OCI-LY1 (cell line): ENCODE measurements at regions not wholly inside any gene's neighbourhood (a gene's known extent, or its start where the extent isn't known, plus 50 kb on each side); places are given as distances from the start of the nearest gene placed in this dataset.

ENCODE experiments used
- H2AFZ ChIP-seq: fragments of 200-600 bp; sonication (generic), shearing (Covaris generic); 2 replicates; pipeline ENCODE4 v1.6.0; 2014; ENCODE audit warnings: antibody characterized with exemption, mild to moderate bottlenecking, low read length
- H3F3A ChIP-seq: fragments of 200-600 bp; sonication (generic), shearing (Covaris generic); 2 replicates; pipeline ENCODE4 v1.6.0; 2014; ENCODE audit warnings: mild to moderate bottlenecking, antibody characterized with exemption, low read length, moderate library complexity; ENCODE audit not compliant: insufficient read depth
- H3K27ac ChIP-seq: fragments of 200-600 bp; sonication (generic); 2 replicates; pipeline ENCODE4 v1.5.1; 2014; ENCODE audit warnings: low read length, mixed run types, mild to moderate bottlenecking, low read depth; ENCODE audit not compliant: poor library complexity, severe bottlenecking
- H3K27me3 ChIP-seq: fragments of 200-600 bp; sonication (generic); 2 replicates; pipeline ENCODE4 v1.6.0; 2014; ENCODE audit warnings: antibody characterized with exemption, mild to moderate bottlenecking, low read length, moderate library complexity; ENCODE audit not compliant: insufficient read depth
- H3K36me3 ChIP-seq: fragments of 200-600 bp; sonication (generic); 2 replicates; pipeline ENCODE4 v1.6.1; 2014; ENCODE audit warnings: mild to moderate bottlenecking, antibody characterized with exemption, low read length, moderate library complexity, mixed read lengths; ENCODE audit not compliant: insufficient read depth
- H3K4me1 ChIP-seq: fragments of 200-600 bp; sonication (generic); 2 replicates; pipeline ENCODE4 v1.5.1; 2014; ENCODE audit warnings: mild to moderate bottlenecking, low read length, moderate library complexity; ENCODE audit not compliant: insufficient read depth, severe bottlenecking
- H3K4me2 ChIP-seq: fragments of 200-600 bp; sonication (generic), shearing (Covaris generic); 2 replicates; pipeline ENCODE4 v1.6.1; 2014; ENCODE audit warnings: low read length
- H3K4me3 ChIP-seq: fragments of 200-600 bp; sonication (generic); 2 replicates; pipeline ENCODE4 v1.5.1; 2014; ENCODE audit warnings: low read length, low read depth, mild to moderate bottlenecking, mixed read lengths; ENCODE audit not compliant: poor library complexity, severe bottlenecking
- H3K79me2 ChIP-seq: fragments of 200-600 bp; shearing (Covaris generic); 2 replicates; pipeline ENCODE4 v1.6.1; 2016; ENCODE audit warnings: mixed run types, low read length, mixed read lengths; ENCODE audit not compliant: insufficient read depth
- H3K9ac ChIP-seq: fragments of 200-600 bp; sonication (generic), shearing (Covaris generic); 2 replicates; pipeline ENCODE4 v1.6.1; 2014; ENCODE audit warnings: mild to moderate bottlenecking, low read length, mixed read lengths
- H3K9me2 ChIP-seq: fragments of 200-600 bp; sonication (generic), shearing (Covaris generic); 2 replicates; pipeline ENCODE4 v1.6.1; 2014; ENCODE audit warnings: low read depth, mild to moderate bottlenecking, low read length, mixed read lengths
- H3K9me3 ChIP-seq: fragments of 200-600 bp; shearing (Covaris generic); 2 replicates; pipeline ENCODE4 v1.6.1; 2014; ENCODE audit warnings: low read length, mixed read lengths
- H4K20me1 ChIP-seq: fragments of 200-600 bp; sonication (generic), shearing (Covaris generic); 2 replicates; pipeline ENCODE4 v1.6.0; 2016; ENCODE audit warnings: mild to moderate bottlenecking, low read length; ENCODE audit not compliant: insufficient read depth
- EZH2 ChIP-seq: fragments of 200-600 bp; sonication (generic), shearing (Covaris generic); IDR thresholded peaks from 2 replicates; pipeline ENCODE4 v1.8.0; 2017; ENCODE audit warnings: borderline replicate concordance, mixed run types, mild to moderate bottlenecking, antibody characterized with exemption, low read length, moderate library complexity, mixed read lengths
- TF ChIP-seq, protein P1 (sequence below): fragments of 200-600 bp; sonication (generic), shearing (Covaris generic); IDR thresholded peaks from 2 replicates; pipeline ENCODE4 v1.5.1; 2017; ENCODE audit warnings: mild to moderate bottlenecking, antibody characterized with exemption, low read length, moderate library complexity, mixed read lengths

DNA sequence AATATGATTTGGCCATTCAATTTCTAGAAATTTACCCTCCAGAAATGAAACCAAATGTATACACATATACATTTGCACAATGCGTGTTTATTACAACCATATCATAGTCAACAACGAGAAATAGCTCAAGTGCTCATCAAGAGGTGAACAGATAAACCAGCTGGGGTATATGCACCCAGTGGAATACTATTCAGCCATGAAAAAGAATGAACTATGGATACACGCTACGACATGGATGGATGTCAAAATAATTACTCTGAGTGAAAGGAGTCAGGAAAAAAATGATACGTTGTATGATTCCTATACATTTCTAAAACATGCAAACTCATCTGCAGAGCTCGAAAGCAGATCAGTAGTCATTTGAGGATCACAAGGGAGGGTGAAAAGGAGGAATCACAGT is 441.5 kb upstream of the ADAMTS16 start:
- Histone ChIP-seq H3K79me2 (no peaks in the 10 kb centered on the region), H3K4me3 (no peak overlapping the region), H4K20me1 (no peaks in the 10 kb centered on the region), H3K9me3 (no peaks in the 10 kb centered on the region), H3K4me2 (no peak overlapping the region), H2AFZ (0 out of 2 replicates have a peak overlapping the region, but pooled peaks have one; percentile 7), H3F3A (no peaks in the 10 kb centered on the region), H3K27me3 (no peaks in the 10 kb centered on the region), H3K9me2 (no peaks in the 10 kb centered on the region), H3K36me3 (no peaks in the 10 kb centered on the region), H3K27ac (peak overlapping the region; percentile 76), H3K9ac (no peak overlapping the region), H3K4me1 (peaks cover 60% of the 10 kb centered on the region)
- TF ChIP-seq EZH2: no peak
- TF ChIP-seq, protein P1, sequence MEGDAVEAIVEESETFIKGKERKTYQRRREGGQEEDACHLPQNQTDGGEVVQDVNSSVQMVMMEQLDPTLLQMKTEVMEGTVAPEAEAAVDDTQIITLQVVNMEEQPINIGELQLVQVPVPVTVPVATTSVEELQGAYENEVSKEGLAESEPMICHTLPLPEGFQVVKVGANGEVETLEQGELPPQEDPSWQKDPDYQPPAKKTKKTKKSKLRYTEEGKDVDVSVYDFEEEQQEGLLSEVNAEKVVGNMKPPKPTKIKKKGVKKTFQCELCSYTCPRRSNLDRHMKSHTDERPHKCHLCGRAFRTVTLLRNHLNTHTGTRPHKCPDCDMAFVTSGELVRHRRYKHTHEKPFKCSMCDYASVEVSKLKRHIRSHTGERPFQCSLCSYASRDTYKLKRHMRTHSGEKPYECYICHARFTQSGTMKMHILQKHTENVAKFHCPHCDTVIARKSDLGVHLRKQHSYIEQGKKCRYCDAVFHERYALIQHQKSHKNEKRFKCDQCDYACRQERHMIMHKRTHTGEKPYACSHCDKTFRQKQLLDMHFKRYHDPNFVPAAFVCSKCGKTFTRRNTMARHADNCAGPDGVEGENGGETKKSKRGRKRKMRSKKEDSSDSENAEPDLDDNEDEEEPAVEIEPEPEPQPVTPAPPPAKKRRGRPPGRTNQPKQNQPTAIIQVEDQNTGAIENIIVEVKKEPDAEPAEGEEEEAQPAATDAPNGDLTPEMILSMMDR: no peak

DNA sequence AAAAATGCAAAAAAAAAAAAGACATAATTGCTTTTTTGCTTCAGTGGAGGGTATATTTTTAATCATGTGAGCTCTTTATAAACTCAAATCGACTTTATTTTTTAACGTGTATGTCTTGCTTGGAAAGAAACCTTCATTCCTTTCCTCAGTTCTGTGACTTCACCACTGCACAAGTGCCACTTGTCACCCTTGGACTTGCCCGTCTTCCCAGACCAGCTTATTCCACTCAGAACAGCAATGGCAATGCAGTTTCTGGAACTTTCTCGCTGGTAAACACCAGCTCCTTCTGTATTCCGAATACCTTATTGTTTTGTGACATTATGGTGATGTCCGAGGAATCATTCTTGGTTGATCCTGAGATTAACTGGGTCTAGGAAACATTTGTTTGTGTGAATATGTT is 440.5 kb upstream of the ADAMTS16 start:
- Histone ChIP-seq H3K9me3 (no peaks in the 10 kb centered on the region), H3K4me3 (peak overlapping the region; percentile 18), H3K79me2 (no peaks in the 10 kb centered on the region), H4K20me1 (no peaks in the 10 kb centered on the region), H2AFZ (peak overlapping the region; percentile 84), H3K27me3 (no peaks in the 10 kb centered on the region), H3K9me2 (no peaks in the 10 kb centered on the region), H3K9ac (peak overlapping the region; percentile 58), H3K4me2 (peak overlapping the region; percentile 65), H3K36me3 (no peaks in the 10 kb centered on the region), H3K4me1 (peaks cover 61% of the 10 kb centered on the region), H3F3A (no peaks in the 10 kb centered on the region), H3K27ac (peak overlapping the region; percentile 76)
- TF ChIP-seq EZH2: no peak
- TF ChIP-seq, protein P1: no peak

DNA sequence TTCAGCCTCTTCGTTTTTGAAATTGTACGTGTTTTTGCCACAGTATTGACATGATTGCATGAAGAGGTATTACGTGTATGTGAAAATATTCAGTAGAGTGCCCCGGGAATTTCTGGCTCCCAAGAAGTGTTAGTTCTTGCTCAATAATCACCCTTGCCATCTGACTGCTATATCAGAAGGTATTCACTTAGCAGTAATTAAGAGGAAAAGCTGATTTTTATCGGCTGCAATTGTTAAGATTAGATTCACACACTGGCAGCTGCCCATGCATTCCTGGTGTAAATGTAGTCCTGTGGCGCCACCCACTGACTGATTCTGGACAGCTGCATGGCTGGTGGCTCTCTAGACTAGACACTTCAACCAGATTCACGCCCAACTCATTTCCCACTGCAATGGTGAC is 440.1 kb upstream of the ADAMTS16 start:
- H3K9me3 ChIP-seq: no peaks in the 10 kb centered on the region
- peak overlapping the region; percentile 18 for H3K4me3 ChIP-seq
- H3K27me3 ChIP-seq: no peaks in the 10 kb centered on the region
- peak overlapping the region; percentile 76 for H3K27ac ChIP-seq
- H3K36me3 ChIP-seq: no peaks in the 10 kb centered on the region
- peak overlapping the region; percentile 84 for H2AFZ ChIP-seq
- peak overlapping the region; percentile 65 for H3K4me2 ChIP-seq
- H3K9me2 ChIP-seq: no peaks in the 10 kb centered on the region
- H3K4me1 ChIP-seq: peaks cover 56% of the 10 kb centered on the region
- no peaks in the 10 kb centered on the region for H3F3A ChIP-seq
- no peaks in the 10 kb centered on the region for H4K20me1 ChIP-seq
- TF ChIP-seq EZH2: no peak
- TF ChIP-seq, protein P1: peak; percentile 96
- H3K79me2 ChIP-seq: no peaks in the 10 kb centered on the region
- H3K9ac ChIP-seq: peak overlapping the region; percentile 58
